ENCODE measurements at regions not wholly inside any gene's neighbourhood (a gene's known extent, or its start where the extent isn't known, plus 50 kb on each side); places are given as distances from the start of the nearest gene placed in this dataset.

GRCh38 chr5:173522518-173522917, 93.9 kb downstream of the BOD1 start:
- Histone ChIP-seq H4K91ac (replicated peaks; ENCODE audit: insufficient read length, low read length) (no peak overlapping the region), H3K4me1 (replicated peaks in 1 of 4; ENCODE audit: control insufficient read depth in 3 of 4, insufficient read depth in 4 of 4, low read length in 3 of 4) (peaks cover 0 to 5% (median 0%) of the 10 kb centered on the region in 4 experiments; a peak in 1 of 7 replicates), H3K27me3 (replicated peaks in 1 of 4; ENCODE audit: control insufficient read depth in 3 of 4, extremely low read depth in 1 of 4, insufficient read depth in 3 of 4, low read length in 3 of 4) (no peaks in the 10 kb centered on the region; a peak in 1 of 7 replicates), H3K4ac (replicated peaks; ENCODE audit: insufficient read length, low read depth, low read length) (no peak overlapping the region), H2AFZ (ENCODE audit: low read length) (no peak overlapping the region), H3K14ac (ENCODE audit: insufficient read length) (no peak overlapping the region), H2BK5ac (ENCODE audit: low read depth, low read length) (no peak overlapping the region), H3K79me2 (ENCODE audit: control insufficient read depth in 1 of 2, insufficient read depth in 2 of 2, low read length in 2 of 2) (no peaks in the 10 kb centered on the region), H3K23ac (ENCODE audit: insufficient read length) (no peak overlapping the region), H2BK15ac (ENCODE audit: low read length) (no peak overlapping the region), H3K18ac (ENCODE audit: extremely low read depth, low read length) (no peak overlapping the region), H2BK12ac (ENCODE audit: low read depth, low read length) (no peak overlapping the region), H2BK120ac (replicated peaks; ENCODE audit: low read depth, low read length) (no peak overlapping the region), H4K5ac (ENCODE audit: insufficient read length, low read depth, low read length) (no peak overlapping the region), H3K79me1 (ENCODE audit: low read depth, low read length) (no peaks in the 10 kb centered on the region), H2AK5ac (ENCODE audit: low read depth, low read length) (no peak overlapping the region), H3K23me2 (ENCODE audit: low read depth, low read length) (no peaks in the 10 kb centered on the region), H2BK20ac (ENCODE audit: low read length) (no peak overlapping the region), H3K9me3 (ENCODE audit: insufficient read depth in 2 of 2, low read depth in 1 of 2, low read length in 1 of 2) (no peaks in the 10 kb centered on the region), H4K8ac (ENCODE audit: extremely low read depth, insufficient read depth, low read length) (no peak overlapping the region), H3K4me2 (ENCODE audit: insufficient read depth in 1 of 2, low read depth in 2 of 2, low read length in 2 of 2) (no peak overlapping the region), H3K36me3 (ENCODE audit: control insufficient read depth in 2 of 4, insufficient read depth in 4 of 4, low read length in 3 of 4) (no peaks in the 10 kb centered on the region), H3K56ac (replicated peaks; ENCODE audit: insufficient read length, low read depth, low read length) (no peak overlapping the region), H3K9ac (replicated peaks in 1 of 4; ENCODE audit: extremely low read depth in 1 of 4, low read depth in 3 of 4, low read length in 3 of 4) (no peak overlapping the region), H3K27ac (ENCODE audit: low read depth, low read length) (no peak overlapping the region), H4K20me1 (replicated peaks in 1 of 2; ENCODE audit: control insufficient read depth in 1 of 2, insufficient read depth in 2 of 2, low read length in 2 of 2) (no peaks in the 10 kb centered on the region), H3K4me3 (ENCODE audit: extremely low read depth in 1 of 4, insufficient read depth in 2 of 4, low read depth in 3 of 4, low read length in 4 of 4) (no peak overlapping the region)
- CTCF ChIA-PET (ENCODE audit: partially characterized antibody) = interaction anchor here (0.9 kb wide), 1 partner anchor 523 kb away, joined by 3 read pairs; the partner anchor contains the start of gene NSG2
- DNase-seq (ENCODE audit: low read depth in 1 of 2, low spot score in 2 of 2) (no peak), FAIRE-seq (no peak)
- 83% methylated on average over 1 of the region's 1 CpG; no CpG with 5 or more reads in 1 of the 2 experiments for WGBS, 2 experiments (ENCODE audit: extremely low coverage in 1 of 2, insufficient coverage in 1 of 2, insufficient read length in 1 of 2, insufficient replicate concordance in 2 of 2, low coverage in 1 of 2, low lambda C conversion rate in 2 of 2, missing lambda C conversion rate in 1 of 2)
- POLR2A ChIA-PET (ENCODE audit: partially characterized antibody) = no interaction called here
- no peak for TF ChIP-seq RXRA (IDR thresholded peaks at IDR 0.05; ENCODE audit: insufficient read depth, low read depth, low read length)
- no peak for TF ChIP-seq EZH2 (IDR thresholded peaks at IDR 0.05; ENCODE audit: low read depth, low read length, severe bottlenecking)
- no peak for TF ChIP-seq CTBP2 (IDR thresholded peaks at IDR 0.05; ENCODE audit: borderline replicate concordance, insufficient read depth, insufficient read length, low read length)
- no peak for TF ChIP-seq HDAC6 (IDR thresholded peaks at IDR 0.05; ENCODE audit: low read depth, low read length)
- no peak for TF ChIP-seq SIN3A (conservative IDR thresholded peaks at IDR 0.05 in 1 of 2, IDR thresholded peaks at IDR 0.05 in 1 of 2; ENCODE audit: low read depth in 1 of 2, low read length in 2 of 2)
- TF ChIP-seq POU5F1 (IDR thresholded peaks at IDR 0.05; ENCODE audit: low read depth, low read length) = no peak
- no peak for TF ChIP-seq ZNF274 (IDR thresholded peaks at IDR 0.05; ENCODE audit: borderline replicate concordance, extremely low read depth, low read length)
- TF ChIP-seq MAX (IDR thresholded peaks at IDR 0.05) = no peak
- TF ChIP-seq POLR2AphosphoS5 (IDR thresholded peaks at IDR 0.05; ENCODE audit: low read depth, low read length) = no peak
- TF ChIP-seq SAP30 (IDR thresholded peaks at IDR 0.05; ENCODE audit: insufficient read depth, insufficient replicate concordance, low read length) = no peak
- no peak for TF ChIP-seq SP4 (IDR thresholded peaks at IDR 0.05; ENCODE audit: low read length)
- TF ChIP-seq ATF3 (IDR thresholded peaks at IDR 0.05; ENCODE audit: insufficient read depth, low read depth, low read length) = no peak
- no peak for TF ChIP-seq BCL11A (IDR thresholded peaks at IDR 0.05; ENCODE audit: low read depth in 2 of 2, low read length in 2 of 2)
- TF ChIP-seq KDM5A (IDR thresholded peaks at IDR 0.05; ENCODE audit: low read length) = no peak

All from H1 (cell line).